Skin epidermis (tissue), 12 donors: ENCODE measurements at regions not wholly inside any gene's neighbourhood (a gene's known extent, or its start where the extent isn't known, plus 50 kb on each side); places are given as distances from the start of the nearest gene placed in this dataset.
A peak's percentile ranks its signal among the peaks of the same experiment; 100 is the strongest.
"Not testable (repeated sequence)": the region's sequence is repeated elsewhere in the genome, so short reads cannot be mapped to it uniquely, and the experiment has no call there.

Experiments
- H3K27ac ChIP-seq, 21 experiments: fragments of 200-600 bp; sonication (generic) in 11 of 21; one replicate each; pipeline ENCODE4 v1.5.0; 2020; ENCODE audit warnings: mild to moderate bottlenecking in 3 of 21, inconsistent platforms in 2 of 21, moderate library complexity in 2 of 21
- H3K4me3 ChIP-seq, 7 experiments: fragments of 200-600 bp; sonication (generic) in 2 of 7; one replicate each; pipeline ENCODE4 v1.5.0; 2020; ENCODE audit warnings: inconsistent platforms in 2 of 7, mild to moderate bottlenecking in 2 of 7, moderate library complexity in 1 of 7

DNA sequence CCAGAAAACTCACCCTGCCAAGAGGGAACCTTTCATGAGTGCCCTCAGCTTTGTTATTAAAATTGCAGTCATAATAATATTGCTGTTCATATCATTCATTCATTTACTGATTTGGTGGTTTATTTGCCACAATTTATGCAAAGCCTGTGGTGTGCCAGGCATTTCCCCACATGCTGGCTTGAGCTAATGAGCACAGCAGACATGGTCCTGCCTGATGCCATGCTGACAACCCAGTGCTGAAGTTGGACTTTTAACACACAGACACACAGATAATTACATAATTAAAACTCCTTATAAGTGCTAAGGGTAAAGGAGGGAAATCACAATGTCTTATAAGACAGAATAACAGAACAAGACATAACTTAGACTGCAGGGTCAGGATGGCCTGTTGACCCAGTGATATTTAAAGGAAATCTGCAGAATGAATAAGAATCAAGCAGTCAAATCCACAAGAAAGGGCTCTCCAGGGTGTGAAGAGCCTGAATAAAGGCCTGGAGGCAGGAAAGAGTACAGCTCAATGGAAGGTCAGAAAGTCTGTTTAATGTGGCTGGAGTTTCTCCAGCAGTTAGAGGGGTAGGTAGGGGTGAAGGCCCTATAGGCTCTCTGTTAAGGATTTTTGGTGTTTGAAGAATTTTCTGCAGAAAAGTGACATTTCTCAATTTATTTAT is 196.9 kb upstream of the CDH11 start:
- Histone ChIP-seq H3K27ac (no peak overlapping the region), H3K4me3 (no peak overlapping the region)

DNA sequence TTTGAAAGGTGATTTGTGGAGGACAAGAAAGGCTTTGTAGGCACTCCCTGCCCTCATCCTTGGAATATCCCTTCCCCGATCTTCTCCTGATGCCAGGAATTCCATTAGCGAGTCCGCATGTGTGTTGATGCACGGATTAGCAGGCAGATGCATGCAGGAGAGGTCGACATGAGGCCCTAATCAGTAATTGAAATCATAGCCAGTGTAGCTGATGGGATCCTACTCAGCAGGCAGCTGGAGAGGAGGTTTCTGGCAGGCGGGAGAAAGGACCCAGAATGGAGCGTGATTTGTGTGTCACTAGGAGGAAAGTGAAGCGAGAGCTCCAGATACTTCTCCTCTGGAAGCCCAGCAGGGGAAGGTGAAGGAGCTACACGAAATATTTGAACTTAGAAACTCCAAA is 196.3 kb upstream of the CDH11 start:
- H3K4me3 ChIP-seq: no peak overlapping the region

DNA sequence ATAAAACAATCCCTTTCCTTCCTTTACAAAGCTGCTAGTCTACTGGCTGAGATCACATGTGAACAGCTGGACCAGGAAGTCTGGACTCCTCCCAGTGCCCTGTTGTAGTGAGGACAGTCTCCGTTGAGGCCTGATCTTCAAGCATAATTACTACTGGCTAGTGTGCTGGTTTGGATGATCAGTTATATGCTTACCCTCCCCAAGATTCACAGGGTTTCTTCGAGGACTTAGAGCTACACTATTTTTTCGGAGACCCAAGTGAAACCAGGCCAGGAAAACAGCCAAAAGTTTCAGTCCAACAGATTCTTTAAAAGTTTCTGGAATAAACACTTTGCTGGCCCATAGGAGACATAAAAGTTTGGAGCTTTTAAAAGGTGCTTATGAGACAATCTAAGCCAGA is 194.9 kb upstream of the CDH11 start:
- Histone ChIP-seq H3K27ac (peak overlapping the region in 1 of 21 experiments; percentile 31), H3K4me3 (no peak overlapping the region)

More for the DNA sequence above, 196.3 kb upstream of the CDH11 start:
- no peak overlapping the region for H3K27ac ChIP-seq

DNA sequence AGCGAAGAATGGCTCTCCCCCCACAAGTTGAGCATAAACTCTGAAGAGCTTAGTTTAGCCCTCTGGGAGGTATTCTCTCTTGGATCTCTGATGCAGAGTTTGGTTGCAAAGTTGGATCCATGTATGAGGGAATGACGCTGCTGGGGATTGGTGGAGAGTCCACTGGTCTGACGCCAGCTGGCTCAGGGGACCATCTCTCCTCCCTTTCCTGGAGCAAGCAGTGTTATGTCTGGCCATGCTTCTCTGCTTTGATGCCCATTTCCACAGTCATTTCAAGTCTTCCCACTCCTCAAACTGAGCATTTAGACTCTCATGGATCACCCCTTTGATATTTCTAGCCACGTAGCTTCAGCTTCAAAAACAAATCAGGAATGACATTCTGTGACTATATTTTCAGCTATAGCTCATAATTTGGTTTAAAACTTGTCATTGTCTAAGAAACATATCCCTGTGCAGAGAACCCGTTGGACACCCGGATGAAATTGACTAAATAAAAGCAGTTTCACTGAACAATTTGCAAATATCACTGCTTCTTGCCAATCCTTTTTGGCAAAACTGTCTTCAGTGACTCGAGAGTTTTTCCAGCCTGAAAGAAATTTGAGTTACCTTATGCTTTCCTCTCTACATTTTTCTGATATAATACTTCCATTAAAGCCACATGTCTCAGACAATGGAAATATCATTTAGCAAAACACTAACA is 193.4 kb upstream of the CDH11 start:
- H3K27ac ChIP-seq: peak overlapping the region in 2 of 21 experiments; percentile 5 to 22
- H3K4me3 ChIP-seq: no peak overlapping the region

DNA sequence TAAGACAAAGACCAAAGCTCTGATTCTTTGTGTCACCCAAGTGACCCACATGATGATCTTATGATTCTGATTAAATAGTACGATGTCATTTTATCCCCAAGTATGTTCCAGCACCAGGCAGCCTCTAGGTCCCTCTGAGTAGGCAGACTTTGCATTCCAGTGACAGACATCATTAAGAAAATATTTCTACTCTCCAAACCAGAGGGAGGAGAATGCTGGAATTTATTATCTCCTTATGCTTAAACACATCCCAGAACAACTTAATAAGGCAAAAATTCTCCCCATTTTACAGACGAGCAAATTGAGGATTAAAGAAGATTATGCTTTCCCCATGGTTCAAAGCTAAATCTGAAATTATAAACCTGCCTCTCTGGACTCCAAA is 192.8 kb upstream of the CDH11 start:
- H3K4me3 ChIP-seq: no peak overlapping the region
- no peak overlapping the region for H3K27ac ChIP-seq

DNA sequence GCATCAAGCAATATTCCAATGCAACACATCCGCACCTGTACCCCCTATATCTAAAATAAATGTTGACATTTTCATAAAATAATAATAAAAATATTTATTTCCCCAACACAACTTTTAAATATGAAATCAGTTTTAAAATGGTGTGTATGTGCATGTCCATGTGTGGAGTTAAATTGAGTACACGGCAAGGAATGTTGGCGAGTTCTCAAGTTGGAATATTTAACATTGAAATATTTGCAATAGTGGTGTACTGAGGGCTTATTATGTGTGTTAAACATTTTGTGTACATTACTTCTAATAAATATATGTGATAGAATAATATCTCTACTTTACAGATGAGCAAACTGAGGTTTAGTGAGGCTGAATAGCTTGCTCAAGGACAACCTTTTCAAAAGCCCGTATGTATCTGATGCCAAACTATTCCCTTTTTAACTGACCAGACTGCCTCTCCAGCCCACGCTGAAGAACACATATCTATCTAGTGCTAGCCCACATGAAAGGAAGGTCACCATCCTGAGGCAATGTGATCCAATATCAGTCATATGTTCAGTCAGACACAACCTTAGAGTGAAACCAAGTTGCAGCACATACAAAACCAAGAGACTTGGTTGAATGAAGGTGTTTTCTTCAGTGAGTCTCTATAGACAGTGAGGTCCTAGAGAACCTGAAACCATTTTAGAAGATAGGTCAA is 192.2 kb upstream of the CDH11 start:
- peak overlapping the region in 1 of 21 experiments; percentile 21 for H3K27ac ChIP-seq
- no peak overlapping the region for H3K4me3 ChIP-seq

DNA sequence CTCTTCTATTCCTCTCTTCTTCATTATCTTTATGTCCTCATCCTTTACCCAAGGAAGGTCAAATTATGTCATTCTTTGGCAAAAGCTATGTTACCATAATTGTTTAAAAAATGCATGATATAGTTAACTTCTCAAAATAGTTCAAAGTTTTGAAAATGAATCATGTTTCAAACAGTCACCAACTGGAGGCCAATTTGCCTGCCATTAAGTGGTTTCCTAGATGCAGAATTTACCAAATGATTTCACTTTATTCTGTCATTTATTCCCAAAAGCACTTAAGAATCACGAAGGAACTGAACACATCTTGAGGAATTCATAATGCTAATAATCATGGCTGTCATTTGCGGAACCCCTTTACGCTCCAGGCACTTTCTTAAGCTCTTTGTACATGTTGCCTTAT is 190.9 kb upstream of the CDH11 start:
- Histone ChIP-seq H3K4me3 (no peak overlapping the region), H3K27ac (peak overlapping the region in 2 of 21 experiments; percentile 20 to 57)

DNA sequence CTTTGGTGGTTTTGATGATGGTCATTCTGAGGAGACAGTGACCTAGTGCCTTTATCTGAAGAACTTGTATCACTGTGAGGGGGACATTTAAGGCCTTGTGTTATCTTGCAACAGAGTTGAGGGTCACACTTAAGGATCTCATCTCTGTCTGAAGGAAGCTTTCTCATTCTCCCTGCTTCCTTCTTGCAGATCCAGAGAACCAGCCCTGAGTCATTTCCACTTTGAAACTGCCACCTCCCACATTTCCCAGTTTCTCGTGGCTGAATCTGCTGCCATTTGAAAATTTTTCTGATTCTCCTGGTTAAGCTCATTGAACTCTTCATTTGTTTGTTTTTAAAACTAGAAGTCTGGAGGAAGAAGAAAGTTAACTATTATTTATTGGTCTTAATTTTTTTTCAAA is 190.2 kb upstream of the CDH11 start:
- H3K27ac ChIP-seq: no peak overlapping the region

DNA sequence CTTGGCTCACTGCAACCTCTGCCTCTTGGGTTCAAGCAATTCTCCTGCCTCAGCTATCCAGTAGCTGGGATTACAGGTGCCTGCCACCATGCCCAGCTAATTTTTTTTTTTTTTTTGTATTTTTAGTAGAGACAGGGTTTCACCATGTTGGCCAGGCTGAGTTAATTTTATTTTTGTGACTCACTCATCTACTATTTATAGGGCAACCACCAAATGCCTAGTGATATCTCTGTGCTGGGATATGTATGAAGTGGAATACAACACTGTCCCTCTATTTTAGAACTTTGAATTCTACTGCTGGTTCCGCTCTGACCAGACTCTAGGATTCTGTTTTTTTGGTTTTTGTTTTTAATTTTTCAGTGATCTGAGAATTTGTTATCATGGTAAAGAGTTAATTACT is 188.6 kb upstream of the CDH11 start:
- not testable (repeated sequence) for H3K4me3 ChIP-seq, H3K27ac ChIP-seq

More for the DNA sequence above, 190.2 kb upstream of the CDH11 start:
- no peak overlapping the region for H3K4me3 ChIP-seq

DNA sequence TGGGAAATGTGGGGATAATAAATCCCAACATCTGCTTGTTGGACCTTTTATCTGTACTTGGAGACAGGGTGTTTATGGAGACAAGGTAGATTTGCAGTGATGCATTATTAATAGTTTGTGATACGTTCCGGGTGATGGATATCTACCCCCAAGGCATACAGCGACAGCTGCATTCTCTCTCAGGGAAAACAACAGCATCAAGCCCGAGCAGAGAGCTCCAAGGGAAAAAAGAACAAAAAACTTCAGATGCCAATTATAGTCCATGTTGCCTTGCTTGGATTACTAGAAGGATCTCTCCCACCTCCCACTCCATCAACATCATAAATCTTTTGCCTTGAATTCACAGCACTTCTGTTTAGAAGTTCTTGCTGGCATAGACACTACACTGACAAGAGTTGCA is 187.5 kb upstream of the CDH11 start:
- Histone ChIP-seq H3K4me3 (no peak overlapping the region), H3K27ac (no peak overlapping the region)

DNA sequence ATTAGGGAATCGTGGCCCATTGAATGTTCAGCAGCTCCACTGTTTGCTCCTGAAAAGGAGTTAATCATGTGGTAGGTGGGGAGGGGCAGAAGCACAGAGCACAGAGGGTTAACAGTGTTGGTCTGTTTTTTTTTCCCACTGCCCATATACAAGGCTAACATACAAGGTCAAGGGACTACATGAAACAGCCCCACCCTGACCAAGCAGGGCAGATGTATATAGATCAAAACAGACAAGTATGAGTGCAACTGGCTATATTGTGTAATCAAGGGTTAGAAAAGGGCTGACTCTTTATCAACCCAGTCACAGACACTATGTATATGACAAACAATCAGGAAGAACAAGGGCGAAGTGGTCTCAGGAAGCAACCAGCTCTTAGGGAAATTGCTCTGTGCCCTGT is 186.6 kb upstream of the CDH11 start:
- no peak overlapping the region for H3K4me3 ChIP-seq
- H3K27ac ChIP-seq: no peak overlapping the region

DNA sequence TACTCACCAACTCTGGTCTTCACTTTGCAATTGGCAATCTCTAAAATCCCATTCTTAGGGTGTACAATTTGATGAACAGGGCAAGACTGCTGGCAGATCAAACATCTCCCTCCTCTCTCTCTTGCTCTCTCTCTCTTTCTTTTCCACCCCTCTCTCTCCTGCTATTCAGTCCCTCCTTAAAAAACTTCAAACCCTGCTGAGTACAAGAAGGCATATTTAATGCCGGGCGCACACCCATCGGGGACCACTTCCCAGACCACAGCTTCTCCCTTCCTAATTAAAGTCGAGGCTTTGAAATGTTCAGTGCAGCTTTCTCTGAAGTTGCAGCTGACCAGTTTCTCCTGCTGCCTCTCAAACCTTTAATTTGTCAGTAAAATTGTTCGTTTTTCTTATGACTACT is 185.4 kb upstream of the CDH11 start:
- H3K27ac ChIP-seq: no peak overlapping the region
- no peak overlapping the region for H3K4me3 ChIP-seq

DNA sequence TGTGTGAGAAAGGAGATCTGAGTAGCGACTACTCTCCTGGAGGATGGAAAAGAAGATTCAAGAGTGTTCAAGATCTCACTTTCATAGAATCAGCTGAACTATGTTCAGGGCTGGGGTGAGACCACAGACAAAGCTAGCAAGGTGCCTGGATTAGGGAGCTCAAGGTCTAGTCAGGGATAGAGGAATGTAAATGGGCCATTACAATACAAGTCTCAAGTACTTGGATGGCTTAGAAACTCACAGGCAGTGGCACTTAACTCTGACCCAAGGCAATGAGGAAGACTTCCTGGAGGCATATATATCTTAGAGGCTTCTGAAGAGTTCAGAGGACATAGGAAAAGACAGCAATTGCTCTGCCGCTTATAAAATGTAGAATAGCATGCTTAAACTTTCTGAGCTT is 184.9 kb upstream of the CDH11 start:
- no peak overlapping the region for H3K4me3 ChIP-seq
- H3K27ac ChIP-seq: no peak overlapping the region

DNA sequence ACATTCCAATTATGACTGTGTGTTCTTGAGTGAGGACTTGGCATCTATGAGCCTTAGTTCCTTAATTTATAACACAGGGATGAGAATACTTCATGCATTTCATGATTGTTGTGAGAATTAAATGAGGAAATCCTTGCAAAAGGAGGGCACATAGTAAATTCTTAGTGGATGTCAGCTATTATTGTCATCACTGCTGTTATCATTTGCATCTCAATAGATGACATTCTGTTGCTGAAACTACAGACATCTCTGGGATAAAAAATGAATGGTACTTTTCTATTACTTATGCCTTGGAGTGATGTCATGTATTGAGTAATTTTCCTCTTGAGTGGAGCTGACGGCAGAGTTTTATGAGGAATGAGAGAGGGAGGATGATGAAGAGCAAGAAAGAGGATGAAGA is 184.4 kb upstream of the CDH11 start:
- no peak overlapping the region for H3K4me3 ChIP-seq
- no peak overlapping the region for H3K27ac ChIP-seq

DNA sequence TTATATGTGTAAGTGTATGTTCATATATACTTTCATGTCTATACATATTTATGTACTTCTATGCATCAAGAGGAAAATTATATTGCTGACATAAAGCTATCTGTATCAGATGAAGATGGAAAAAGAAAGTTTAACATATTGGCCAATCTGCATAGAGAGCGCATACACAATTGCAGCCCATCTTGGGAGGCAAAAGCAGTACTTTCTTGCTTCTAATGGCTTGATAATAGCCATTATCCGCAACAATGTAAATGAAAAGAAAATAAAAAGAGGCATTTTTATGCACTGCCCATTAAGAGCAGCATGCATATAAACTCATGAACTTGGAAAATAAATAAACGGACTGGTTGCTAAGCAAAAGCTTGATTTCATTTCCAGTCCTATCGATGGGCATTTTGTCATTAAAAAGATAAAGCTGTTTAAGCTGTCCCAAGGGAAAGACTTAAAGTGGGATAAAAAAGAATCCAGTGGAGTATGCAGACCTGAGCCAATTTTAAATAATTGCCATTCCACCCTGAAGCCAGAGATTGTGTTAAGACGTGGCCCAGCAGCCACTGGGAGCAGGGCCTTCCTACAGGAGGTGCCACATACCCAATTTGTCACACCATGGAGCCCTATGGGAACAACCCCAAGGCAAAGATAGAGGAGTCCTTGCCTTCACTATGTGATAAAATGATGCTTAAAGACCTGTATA is 183.6 kb upstream of the CDH11 start:
- no peak overlapping the region for H3K27ac ChIP-seq
- no peak overlapping the region for H3K4me3 ChIP-seq

DNA sequence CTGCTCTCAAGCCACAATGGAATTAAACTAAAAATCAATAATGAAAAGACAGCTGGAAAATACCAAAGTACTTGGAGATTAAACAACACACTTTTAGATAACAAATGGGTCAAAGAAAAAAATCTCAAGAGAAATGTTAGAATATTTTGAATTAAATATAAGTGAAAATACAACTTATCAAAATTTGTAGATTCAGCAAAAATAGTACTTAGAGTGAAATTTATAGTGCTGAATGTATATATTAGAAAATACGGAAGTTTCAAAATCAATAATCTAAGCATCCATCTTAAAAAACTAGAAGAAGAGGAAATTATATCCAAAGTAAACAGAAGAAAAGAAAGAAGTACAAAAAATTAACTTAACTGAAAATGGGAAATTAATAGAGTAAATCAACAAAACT is 179.2 kb upstream of the CDH11 start:
- Histone ChIP-seq H3K4me3 (no peak overlapping the region), H3K27ac (no peak overlapping the region)

DNA sequence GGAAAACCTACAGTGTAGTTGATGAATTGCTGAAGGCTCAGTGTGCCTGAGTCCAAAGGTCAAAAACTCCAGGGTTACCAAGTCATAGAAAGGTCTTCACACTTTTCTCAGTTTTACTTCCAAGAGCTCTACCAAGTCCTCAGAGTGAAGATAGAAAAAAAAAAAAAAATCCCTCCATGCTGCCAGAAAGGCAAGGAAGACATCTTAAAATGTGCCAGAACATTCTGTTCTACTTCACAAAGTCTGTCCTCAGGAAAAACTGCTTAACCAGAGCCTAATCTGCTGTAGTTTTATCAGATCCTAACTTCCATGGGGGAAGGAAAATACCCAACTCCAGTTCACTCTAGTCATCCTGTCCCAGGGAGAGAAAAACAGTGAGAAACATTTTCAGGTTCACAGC is 175.6 kb upstream of the CDH11 start:
- no peak overlapping the region for H3K27ac ChIP-seq
- H3K4me3 ChIP-seq: no peak overlapping the region

DNA sequence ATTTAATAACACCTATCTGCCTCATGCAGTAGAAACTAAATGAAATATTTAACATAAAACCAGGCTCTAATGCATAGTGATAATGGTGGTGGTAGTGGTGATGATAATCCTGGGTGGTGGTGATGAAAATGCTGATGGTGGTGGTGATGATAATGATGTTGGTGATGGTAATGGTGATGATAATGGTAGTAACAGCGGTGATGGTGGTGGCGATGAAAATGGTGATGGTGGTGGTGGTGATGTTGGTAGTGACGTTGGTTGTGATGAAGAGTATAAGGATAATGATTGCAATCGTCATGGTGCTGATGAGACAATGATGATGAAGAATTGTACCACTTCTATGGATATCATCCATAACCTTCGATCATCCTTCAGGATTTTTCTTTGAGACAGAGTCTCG is 173.7 kb upstream of the CDH11 start:
- Histone ChIP-seq H3K4me3 (no peak overlapping the region), H3K27ac (no peak overlapping the region)

DNA sequence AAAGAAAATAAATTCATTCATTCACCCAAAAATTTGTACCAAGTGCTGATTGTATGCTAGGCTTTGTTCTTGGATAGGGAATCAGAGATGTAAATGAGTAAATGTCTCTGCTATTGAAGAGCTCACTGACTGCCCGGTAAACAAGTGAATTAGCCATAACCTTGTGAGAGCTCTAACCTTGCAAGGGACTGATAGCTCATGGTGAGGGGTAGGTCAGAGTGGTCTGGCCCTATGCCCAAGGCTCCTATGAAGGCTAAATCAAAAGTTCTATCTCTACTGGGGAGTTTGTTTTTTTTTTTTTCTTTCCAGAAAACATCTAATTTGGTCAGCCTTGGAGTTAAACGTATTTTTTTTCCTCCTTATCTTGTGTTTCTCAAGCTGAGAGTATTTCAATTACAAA is 172.8 kb upstream of the CDH11 start:
- H3K4me3 ChIP-seq: no peak overlapping the region

DNA sequence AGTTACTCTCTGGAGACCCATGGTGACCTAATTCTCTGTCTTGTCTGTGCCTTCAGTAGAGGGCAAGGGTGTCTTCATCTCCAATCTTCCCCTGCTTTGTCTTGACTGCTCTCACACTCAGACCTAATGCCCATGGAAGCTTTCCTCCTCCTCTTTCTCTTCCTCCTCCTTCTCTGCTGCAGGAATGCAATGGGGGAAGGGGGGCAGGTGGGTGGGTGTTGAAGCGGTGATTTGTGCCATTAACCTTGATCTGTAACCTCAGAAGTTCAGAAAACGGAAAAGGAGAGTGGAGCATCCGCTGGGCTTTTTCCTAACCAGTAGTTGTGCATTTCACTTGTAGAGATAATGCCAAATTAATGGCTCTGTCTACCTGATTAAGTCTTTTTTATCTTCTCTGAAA is 172.3 kb upstream of the CDH11 start:
- no peak overlapping the region for H3K27ac ChIP-seq

More for the DNA sequence above, 172.8 kb upstream of the CDH11 start:
- H3K27ac ChIP-seq: no peak overlapping the region

DNA sequence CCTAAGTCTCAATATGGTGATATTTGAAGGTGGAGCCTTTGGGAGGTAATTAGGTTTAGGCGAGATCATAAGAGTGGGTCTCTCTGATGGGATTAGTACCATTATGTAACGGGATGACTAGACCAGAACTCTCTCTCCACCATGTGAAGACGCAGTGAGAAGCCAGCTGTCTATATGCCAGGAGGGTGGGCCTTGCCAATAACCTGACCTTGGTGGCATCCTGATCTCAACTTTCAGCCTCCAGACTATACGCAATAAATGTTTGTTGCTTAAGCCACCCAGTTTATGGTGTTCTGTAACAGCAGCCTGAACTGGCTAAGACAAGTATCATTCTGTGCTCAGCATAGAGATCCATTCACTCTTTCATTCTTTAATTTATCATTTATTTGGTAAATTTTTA is 167.2 kb upstream of the CDH11 start:
- Histone ChIP-seq H3K4me3 (no peak overlapping the region), H3K27ac (no peak overlapping the region)

More for the DNA sequence above, 172.3 kb upstream of the CDH11 start:
- H3K4me3 ChIP-seq: no peak overlapping the region
